HG03460 (cell line): ENCODE measurements at regions not wholly inside any gene's neighbourhood (a gene's known extent, or its start where the extent isn't known, plus 50 kb on each side); places are given as distances from the start of the nearest gene placed in this dataset.
"Not testable (repeated sequence)": the region's sequence is repeated elsewhere in the genome, so short reads cannot be mapped to it uniquely, and the experiment has no call there.

Experiments used
- ATAC-seq: cut with Tn5 transposase; IDR thresholded peaks from one replicate; pipeline ENCODE4 v1.9.1; 2021; ENCODE audit not compliant: unreplicated experiment

GRCh38 chr4:27350161-27350560 lies 489.5 kb downstream of the STIM2 start:
- no peak for ATAC-seq

- ATAC-seq: no peak
Observed at GRCh38 chr4:27357283-27357682, 496.6 kb downstream of the STIM2 start.

- ATAC-seq: no peak
Observed at GRCh38 chr4:27358269-27358668, 497.6 kb downstream of the STIM2 start.

GRCh38 chr4:27360131-27360530 lies 499.5 kb downstream of the STIM2 start:
- no peak for ATAC-seq

DNA sequence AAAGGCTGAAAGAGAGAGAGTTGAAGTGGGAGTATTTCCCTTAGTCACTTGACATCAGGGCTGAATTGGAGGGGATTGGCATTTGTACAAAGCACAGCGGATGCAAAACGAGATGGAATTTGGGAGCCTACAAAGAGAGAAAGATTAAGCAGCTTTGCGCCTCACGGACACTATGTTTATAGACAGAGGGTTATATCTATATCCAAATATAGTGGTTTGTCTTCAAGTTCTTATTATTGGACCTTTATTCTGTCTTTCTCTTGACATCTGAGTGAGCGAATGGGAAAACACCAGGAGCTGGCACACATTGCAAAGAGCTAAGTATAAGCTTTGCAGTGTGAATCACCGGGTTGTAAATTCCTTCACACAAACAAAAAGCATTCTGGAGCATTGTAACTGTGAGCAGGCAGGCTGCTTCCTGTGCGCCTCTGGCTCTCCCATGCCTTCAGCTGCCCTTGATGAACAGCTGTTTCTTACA lies 500.2 kb downstream of the STIM2 start:
- no peak for ATAC-seq

DNA sequence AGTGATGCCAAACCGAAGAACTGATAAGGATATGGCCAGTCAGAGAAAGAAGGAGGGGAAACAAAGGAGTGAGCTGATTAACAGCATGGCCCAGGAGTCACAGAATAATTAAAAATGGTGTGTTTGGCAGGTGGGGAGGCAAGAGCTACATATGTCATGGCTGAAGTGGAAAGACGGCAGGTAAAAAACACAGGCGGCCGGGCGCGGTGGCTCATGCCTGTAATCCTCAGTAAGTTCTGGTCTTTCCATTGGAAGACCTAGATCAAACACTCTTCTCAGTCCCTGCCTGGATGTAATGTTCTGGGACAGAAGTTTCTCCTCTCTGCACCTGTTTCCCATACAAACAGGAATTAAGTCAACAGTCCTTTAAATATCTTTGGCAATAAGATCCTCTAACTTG lies 503.9 kb downstream of the STIM2 start:
- ATAC-seq: no peak

- ATAC-seq: no peak
Observed at GRCh38 chr4:27366104-27366823, 505.6 kb downstream of the STIM2 start.

DNA sequence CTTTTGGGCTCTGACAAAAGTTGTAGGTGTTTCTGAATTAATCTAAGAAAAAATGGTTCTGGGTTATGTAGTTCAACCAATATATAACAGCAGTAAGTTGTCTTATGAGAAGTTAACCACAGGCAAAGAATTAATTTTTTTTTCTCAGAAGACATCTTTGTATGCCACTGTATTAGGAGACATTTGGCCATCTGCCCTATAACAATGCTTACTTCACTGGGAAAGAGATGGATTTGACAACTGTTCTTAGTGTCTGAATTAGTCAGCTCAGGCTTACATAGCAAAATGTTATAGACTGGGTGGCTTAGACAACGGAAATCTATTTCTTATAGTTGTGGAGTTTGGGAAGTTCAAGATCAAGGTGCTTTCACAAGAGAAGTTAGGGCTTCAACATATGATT lies 508.1 kb downstream of the STIM2 start:
- no peak for ATAC-seq

GRCh38 chr4:27381815-27382214 lies 521.2 kb downstream of the STIM2 start:
- ATAC-seq: no peak

GRCh38 chr4:27387711-27388110 lies 527.1 kb downstream of the STIM2 start:
- ATAC-seq: no peak

DNA sequence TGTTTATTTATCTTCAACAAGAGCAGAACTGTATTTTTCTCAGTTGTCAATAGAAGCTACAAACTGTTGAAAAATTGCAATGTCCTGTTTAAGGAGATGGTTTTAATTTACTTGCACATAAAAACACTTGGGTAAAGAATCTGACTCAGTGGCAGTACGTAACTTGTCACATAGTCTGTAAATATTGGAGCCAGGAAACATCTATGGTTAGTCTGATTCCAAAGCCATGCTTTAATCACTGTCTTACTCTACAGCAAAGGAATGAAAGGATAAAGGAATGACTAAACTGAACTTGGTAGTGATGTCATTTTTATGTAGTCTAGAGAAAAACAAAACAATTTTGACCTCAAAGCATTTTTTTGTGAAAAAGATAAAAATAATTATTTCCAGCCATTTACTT lies 537.2 kb downstream of the STIM2 start:
- no peak for ATAC-seq

DNA sequence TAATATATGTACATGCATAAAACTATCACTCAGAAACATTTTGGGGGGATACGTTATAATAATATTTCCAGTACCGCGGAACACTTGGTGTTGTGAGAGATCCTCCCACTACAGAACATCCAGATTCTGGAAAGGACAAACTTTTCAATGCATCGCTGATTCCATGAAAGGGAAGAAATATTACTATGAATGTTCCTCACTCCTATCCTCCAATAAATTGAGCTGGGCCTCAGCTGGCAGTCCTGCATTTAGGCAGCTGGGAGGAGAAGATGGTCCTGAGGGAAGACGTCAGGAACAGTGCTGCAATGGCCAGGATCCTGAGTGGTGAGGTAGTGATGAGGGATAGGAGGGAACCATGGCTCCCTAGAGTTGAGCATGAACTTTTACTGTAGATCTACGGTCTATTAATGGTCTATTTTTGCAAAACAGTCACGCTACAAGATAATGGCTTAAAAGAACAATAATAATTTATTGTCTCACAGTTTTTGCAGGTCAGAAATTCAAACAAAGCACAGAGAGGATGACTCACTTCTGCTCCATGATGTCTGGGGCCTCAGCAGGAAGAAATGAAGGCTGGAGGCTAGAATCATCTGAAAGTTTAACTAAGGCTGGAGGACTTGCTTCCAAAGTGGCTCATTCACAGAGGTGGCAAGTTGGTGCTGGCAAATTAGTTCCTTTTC lies 538.1 kb downstream of the STIM2 start:
- ATAC-seq: no peak

GRCh38 chr4:27407616-27408015 lies 547.0 kb downstream of the STIM2 start:
- no peak for ATAC-seq

DNA sequence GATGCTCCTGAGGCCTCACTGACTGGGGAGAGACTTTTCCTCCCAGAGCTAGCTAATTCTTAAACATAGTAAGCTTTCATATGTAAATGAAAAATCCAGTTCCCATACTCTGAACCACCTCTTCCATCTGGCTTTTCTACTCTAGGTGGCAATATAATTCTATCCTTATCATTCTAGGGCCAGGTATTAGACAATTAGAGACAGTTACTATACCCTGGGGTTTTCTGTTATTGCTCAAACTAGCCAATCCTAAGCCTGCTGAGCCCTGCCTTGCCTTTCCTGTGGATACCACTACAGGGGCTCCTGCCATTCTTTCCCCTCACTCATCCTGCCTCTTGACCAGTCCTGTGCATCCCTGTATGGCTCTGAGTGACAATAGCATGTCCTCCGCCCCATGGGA lies 552.0 kb downstream of the STIM2 start:
- no peak for ATAC-seq

DNA sequence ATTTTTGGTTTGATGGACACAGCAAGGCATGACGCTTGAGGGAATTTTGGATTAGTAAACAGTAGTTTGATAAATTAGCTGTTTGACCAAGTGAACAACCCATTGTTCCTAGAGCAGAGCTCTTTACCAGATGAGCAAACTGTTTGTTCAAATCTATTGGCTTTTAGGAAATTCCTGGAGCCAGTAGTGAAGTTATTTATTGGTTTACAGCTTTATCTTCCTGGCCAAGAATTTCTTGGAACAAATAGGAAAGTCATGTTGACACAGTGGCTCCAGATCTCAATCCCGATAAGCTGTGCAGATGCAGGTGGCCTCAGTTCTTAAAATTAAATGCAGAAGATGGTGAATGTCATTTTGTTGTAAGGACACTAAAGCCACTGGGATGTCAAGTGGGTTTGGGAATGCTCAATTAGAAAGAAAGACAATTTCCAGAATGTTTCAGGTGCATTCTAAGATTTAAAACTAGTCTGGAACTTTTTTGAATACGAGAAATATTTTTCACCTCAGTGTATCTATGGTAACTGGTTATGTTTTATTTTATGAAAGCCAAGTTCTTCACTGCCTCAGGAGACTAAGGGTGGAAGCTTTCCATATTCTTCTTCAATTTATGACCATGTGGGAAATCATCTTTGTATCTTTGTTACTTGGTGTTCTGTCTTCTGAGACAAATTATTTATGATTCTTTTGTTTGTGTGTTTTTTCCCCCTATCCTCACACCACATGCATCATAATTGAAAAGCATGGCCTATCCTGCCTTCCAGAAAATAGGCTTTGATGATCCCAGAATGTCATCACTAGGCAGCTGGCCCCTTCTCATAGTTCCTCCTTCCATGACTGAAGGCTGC lies 554.5 kb downstream of the STIM2 start:
- no peak for ATAC-seq

- no peak for ATAC-seq
Observed at GRCh38 chr4:27428661-27429060, 568.0 kb downstream of the STIM2 start.

DNA sequence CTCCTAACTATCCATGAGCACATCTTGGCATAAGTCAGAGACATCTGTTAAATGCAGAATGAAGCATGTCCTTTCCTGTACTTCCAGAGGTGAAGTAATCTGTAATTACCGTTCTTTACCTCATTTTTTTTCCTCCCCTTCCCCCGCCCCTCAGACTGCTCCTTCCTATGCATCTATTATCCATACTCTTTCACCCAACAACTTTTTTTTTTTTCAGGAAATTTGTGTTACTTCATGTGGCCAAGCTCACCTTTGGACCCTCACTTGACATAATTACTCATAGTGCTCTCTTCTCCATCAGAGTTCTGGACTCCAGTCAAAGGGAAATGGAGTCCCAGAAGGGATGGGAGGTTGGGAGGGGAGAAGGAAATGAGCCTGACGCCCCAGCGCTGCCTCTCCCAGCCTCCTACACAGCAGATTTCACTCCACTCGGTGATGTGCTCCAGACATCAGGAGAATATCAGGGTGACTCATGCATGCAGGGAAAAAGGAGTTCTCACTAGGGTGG lies 568.8 kb downstream of the STIM2 start:
- no peak for ATAC-seq

GRCh38 chr4:27442146-27442545 lies 581.5 kb downstream of the STIM2 start:
- ATAC-seq: no peak

DNA sequence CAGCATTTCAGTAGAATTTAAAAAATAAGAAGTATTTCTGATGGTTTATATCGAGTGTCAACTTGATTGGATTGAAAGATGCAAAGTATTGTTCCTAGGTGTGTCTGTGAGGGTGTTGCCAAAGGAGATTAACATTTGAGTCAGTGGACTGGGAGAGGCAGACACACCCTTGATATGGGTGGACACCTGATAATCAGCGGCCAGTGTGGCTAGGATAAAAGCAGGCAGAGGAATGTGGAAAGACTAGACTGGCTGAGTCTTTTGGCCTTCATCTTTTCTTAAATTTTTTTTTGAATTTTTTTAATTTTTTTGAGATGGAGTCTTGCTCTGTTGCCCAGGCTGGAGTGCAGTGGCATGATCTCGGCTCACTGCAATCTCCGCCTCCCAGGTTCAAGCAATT lies 582.0 kb downstream of the STIM2 start:
- not testable (repeated sequence) for ATAC-seq

DNA sequence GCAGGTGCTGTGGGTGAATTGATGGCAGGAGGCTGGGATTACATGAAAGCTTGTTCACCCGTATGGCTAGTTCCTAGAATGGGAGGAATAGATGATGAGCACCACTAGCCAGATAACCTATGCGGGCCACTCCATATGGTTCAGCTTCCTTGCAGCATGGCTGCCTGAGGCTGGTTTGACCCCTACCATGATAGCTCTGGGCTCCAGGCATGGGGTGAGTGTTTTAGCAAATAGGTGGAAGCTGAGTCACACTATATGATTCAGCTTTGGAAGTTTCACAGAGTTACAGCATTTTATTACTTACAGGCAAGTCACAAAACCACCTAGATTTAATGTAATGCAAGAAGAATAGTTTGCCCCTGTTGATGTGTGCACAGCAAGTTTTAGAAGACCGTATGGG lies 603.2 kb downstream of the STIM2 start:
- no peak for ATAC-seq

GRCh38 chr4:27467351-27467750 lies 606.7 kb downstream of the STIM2 start:
- no peak for ATAC-seq

DNA sequence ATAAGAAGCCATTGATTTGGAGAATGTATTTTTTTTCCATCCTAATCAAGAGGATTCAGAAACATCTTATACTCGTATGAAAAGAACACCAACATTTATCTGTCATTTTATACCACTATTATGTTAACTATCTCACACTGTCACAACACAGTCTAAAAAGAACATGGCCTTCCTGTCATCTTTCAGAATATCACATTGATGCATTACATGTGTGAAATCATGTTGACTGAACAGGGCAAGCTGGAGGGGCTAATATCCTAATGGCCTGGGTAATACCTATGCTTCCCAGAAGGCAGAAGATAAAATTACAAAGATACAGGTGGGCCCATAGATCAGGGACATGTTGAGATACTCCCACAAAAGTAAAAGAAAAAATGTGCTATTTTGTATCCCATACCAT lies 611.7 kb downstream of the STIM2 start:
- ATAC-seq: no peak
